K562 (cell line): ENCODE measurements at regions not wholly inside any gene's neighbourhood (a gene's known extent, or its start where the extent isn't known, plus 50 kb on each side); places are given as distances from the start of the nearest gene placed in this dataset.
A peak's percentile ranks its signal among the peaks of the same experiment; 100 is the strongest.

Source experiments
- DPF2 ChIP-seq: fragments of 450-650 bp; IDR thresholded peaks from 2 replicates; pipeline ENCODE4 v1.6.1; 2016
- EP300 ChIP-seq: IDR thresholded peaks from 2 replicates; pipeline ENCODE4 v1.6.1; 2012; ENCODE audit warnings: low read length, improper control_type of control experiment
- ESRRB ChIP-seq: fragments of 250-450 bp; sonication (Bioruptor Pico); IDR thresholded peaks from 2 replicates; pipeline ENCODE4 v1.5.0; 2020; ENCODE audit warnings: mild to moderate bottlenecking, moderate library complexity, borderline replicate concordance
- L3MBTL2 ChIP-seq: fragments of 450-650 bp; IDR thresholded peaks from 2 replicates; pipeline ENCODE4 v1.6.1; 2016; ENCODE audit warnings: mild to moderate bottlenecking, moderate library complexity
- NFATC3 ChIP-seq: fragments of 450-650 bp; IDR thresholded peaks from 2 replicates; pipeline ENCODE4 v1.6.1; 2017; ENCODE audit warnings: mild to moderate bottlenecking
- NFE2 ChIP-seq: IDR thresholded peaks from 2 replicates; pipeline ENCODE4 v1.6.1; 2014; ENCODE audit warnings: antibody characterized with exemption, low read depth
- SMAD4 ChIP-seq: fragments of 250-450 bp; sonication (Bioruptor Pico); conservative IDR thresholded peaks from 2 replicates; pipeline ENCODE4 v1.8.0; 2021; ENCODE audit warnings: inconsistent platforms, mild to moderate bottlenecking, moderate library complexity
- TAL1 ChIP-seq: fragments of 450-650 bp; IDR thresholded peaks from 2 replicates; pipeline ENCODE4 v1.6.1; 2016; ENCODE audit warnings: mild to moderate bottlenecking
- TARDBP ChIP-seq: fragments of 450-650 bp; IDR thresholded peaks from 2 replicates; pipeline ENCODE4 v1.6.1; 2016
- TCF3 ChIP-seq: sonication (generic); formaldehyde crosslinking; IDR thresholded peaks from 2 replicates; pipeline ENCODE4 v1.4.0; 2020; ENCODE audit warnings: mild to moderate bottlenecking, missing genetic modification reagents
- ZNF184 ChIP-seq: sonication (generic); formaldehyde crosslinking; IDR thresholded peaks from 2 replicates; pipeline ENCODE4 v1.5.0; 2020; ENCODE audit warnings: missing genetic modification reagents
- ZNF263 ChIP-seq: sonication (generic); formaldehyde crosslinking; IDR thresholded peaks from 2 replicates; pipeline ENCODE4 v1.8.0; 2022; ENCODE audit warnings: mild to moderate bottlenecking, missing genetic modification reagents, borderline replicate concordance
- TF ChIP-seq, protein P1 (sequence below), 2 experiments: fragments of 450-650 bp; IDR thresholded peaks; 2 replicates each; pipeline ENCODE4 v1.6.1; 2018; ENCODE audit warnings: mild to moderate bottlenecking in 2 of 2, low read depth in 1 of 2; ENCODE audit not compliant: partially characterized antibody in 2 of 2
- TF ChIP-seq, protein P2 (sequence below), 2 experiments: fragments of 200-800 bp in 1 of 2; sonication (Bioruptor generic) in 1 of 2; sonication (generic) in 1 of 2; formaldehyde crosslinking in 1 of 2; IDR thresholded peaks in 1 of 2; conservative IDR thresholded peaks in 1 of 2; 2 replicates each; pipeline versions ENCODE4 v1.5.0 to v1.6.1; 2016 to 2020; ENCODE audit warnings: missing compliant biosample characterization in 1 of 2, missing genetic modification characterization in 1 of 2, missing genetic modification reagents in 1 of 2

DNA sequence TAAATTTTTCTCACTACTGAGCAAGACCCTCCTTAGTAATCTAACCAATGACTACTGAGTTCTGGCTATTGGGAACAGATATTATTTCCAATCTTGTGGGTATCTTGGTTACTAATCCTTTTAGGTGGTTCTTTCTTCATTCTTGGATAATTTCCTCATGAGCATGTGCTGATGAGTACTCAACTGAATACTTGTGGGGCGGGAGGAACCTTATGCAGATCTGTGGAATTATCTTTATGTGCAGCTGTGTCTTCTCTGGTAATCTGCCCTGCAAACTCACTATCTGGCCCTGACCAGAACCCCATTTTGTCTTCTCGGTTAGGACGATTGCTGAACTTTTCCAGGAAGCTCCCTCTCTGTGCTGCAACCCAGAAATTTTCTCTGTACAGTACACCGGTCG lies 89.7 kb upstream of the TRPC4 start (continued):
- peak; percentile 86 for TF ChIP-seq SMAD4 (CRISPR knock-in tag)
- peak; percentile 99 for TF ChIP-seq TAL1
- TF ChIP-seq TARDBP: peak; percentile 61; the same call in 1 of the 2 replicates
- 0 out of 2 replicates have a peak, but pooled peaks have one; percentile 26 for TF ChIP-seq NFE2
- no peak for TF ChIP-seq ZNF184
- TF ChIP-seq ZNF263 (CRISPR knock-in tag): no peak
- TF ChIP-seq NFATC3: peak; percentile 58; the same call in 1 of the 2 replicates
- TF ChIP-seq, protein P1, sequence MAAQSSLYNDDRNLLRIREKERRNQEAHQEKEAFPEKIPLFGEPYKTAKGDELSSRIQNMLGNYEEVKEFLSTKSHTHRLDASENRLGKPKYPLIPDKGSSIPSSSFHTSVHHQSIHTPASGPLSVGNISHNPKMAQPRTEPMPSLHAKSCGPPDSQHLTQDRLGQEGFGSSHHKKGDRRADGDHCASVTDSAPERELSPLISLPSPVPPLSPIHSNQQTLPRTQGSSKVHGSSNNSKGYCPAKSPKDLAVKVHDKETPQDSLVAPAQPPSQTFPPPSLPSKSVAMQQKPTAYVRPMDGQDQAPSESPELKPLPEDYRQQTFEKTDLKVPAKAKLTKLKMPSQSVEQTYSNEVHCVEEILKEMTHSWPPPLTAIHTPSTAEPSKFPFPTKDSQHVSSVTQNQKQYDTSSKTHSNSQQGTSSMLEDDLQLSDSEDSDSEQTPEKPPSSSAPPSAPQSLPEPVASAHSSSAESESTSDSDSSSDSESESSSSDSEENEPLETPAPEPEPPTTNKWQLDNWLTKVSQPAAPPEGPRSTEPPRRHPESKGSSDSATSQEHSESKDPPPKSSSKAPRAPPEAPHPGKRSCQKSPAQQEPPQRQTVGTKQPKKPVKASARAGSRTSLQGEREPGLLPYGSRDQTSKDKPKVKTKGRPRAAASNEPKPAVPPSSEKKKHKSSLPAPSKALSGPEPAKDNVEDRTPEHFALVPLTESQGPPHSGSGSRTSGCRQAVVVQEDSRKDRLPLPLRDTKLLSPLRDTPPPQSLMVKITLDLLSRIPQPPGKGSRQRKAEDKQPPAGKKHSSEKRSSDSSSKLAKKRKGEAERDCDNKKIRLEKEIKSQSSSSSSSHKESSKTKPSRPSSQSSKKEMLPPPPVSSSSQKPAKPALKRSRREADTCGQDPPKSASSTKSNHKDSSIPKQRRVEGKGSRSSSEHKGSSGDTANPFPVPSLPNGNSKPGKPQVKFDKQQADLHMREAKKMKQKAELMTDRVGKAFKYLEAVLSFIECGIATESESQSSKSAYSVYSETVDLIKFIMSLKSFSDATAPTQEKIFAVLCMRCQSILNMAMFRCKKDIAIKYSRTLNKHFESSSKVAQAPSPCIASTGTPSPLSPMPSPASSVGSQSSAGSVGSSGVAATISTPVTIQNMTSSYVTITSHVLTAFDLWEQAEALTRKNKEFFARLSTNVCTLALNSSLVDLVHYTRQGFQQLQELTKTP (IDR thresholded peaks at IDR 0.05; ENCODE audit: low read depth in 1 of 2, partially characterized antibody in 2 of 2): peak in 1 of 2 experiments; percentile 88
- TF ChIP-seq TCF3 (CRISPR knock-in tag): peak; percentile 97
- TF ChIP-seq EP300: peak; percentile 98
- TF ChIP-seq, protein P2, sequence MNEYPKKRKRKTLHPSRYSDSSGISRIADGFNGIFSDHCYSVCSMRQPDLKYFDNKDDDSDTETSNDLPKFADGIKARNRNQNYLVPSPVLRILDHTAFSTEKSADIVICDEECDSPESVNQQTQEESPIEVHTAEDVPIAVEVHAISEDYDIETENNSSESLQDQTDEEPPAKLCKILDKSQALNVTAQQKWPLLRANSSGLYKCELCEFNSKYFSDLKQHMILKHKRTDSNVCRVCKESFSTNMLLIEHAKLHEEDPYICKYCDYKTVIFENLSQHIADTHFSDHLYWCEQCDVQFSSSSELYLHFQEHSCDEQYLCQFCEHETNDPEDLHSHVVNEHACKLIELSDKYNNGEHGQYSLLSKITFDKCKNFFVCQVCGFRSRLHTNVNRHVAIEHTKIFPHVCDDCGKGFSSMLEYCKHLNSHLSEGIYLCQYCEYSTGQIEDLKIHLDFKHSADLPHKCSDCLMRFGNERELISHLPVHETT (CRISPR knock-in tag; conservative IDR thresholded peaks at IDR 0.05 in 1 of 2, IDR thresholded peaks at IDR 0.05 in 1 of 2): peak in 1 of 2 experiments; percentile 71; a peak in 1 of 4 replicates
- TF ChIP-seq DPF2: peak; percentile 94
- peak; percentile 83 for TF ChIP-seq L3MBTL2
- TF ChIP-seq ESRRB (CRISPR knock-in tag): no peak
